Hepatic stellate cell (primary cell): ENCODE measurements at regions not wholly inside any gene's neighbourhood (a gene's known extent, or its start where the extent isn't known, plus 50 kb on each side); places are given as distances from the start of the nearest gene placed in this dataset.

Experiments
- DNase-seq: peaks from one replicate; pipeline ENCODE4 v3.0.0; 2011; ENCODE audit warnings: low spot score

DNA sequence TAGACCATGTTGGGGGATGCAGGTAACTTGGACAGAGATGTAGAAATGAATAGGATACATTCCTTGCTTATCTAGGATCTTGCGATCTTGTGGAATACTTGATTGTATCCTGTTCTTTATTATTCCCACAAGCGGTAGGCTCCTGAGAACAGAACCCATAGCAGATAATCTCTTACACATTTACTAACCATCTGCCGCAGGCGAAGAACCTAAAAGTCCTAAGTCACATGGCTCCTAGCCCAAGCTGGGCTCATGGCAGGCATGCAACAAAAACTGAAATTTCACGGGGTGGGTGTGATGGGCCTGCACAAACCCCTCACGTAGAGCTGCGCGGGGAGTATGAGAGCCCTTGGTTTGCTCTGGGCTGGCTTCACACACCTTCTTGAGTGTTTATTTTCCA is 177.4 kb upstream of the NECTIN1 start:
- no peak for DNase-seq

DNA sequence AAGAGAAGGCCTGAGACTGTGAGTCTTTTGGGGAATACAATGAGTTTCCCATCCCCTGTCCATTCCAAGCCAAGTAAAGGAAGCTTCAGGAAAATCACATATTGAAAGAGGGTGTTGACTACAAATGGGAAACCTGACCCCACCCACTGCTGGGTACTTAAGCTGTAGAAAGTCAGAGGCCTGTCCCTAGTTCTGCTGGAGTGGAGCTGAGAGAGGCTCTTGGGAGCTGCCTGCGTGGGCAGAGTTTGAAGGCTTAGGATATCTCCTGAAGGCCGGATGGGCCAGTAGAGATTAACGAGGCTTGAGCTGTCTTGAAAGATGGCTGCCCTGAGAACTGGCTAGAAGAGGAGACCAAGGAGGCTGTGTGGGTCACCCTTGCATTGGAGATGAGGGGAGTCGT is 176.2 kb upstream of the NECTIN1 start:
- no peak for DNase-seq

DNA sequence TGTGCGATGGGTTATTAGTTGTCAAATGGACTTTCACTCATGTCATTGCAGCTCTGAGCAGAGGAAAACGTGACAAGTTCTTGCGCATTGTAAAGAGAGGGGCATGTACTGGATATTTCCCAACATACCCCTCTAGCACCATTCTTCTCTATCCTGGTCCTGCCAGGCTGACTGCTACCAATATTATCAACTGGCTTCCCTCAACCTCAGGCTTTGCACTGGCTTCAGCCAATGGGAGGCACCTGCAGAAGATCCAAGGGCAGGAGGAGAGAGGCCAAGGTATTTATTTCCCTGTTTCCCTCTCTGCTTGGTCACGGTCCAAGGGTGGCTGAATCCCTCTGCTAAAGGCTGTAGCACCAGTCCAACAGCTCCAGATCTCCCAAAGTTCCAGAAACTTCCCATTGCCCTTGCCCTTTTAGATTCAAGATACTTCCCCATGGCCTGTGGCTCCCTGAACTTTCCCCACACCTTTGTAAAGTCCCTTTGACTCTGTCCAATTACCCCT is 175.6 kb upstream of the NECTIN1 start:
- no peak for DNase-seq

DNA sequence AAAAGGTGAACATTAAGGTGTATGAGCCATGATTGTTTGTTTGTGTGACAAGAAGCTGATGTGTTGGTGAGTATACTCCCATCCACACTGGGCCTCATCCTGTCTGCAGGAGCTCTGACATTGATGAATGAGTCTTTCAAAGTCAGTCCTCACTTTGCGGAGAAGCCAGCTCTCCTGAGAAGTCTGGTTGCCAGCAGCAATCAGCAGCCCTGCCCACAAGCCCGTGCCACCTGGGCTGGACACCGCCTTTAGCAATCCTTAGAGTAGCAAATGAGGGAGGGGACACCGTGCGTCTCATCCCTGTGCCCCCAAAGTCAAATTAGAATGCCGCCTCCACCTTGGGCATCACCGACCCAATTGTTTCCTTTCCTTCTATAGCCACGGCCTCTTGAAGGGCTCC is 174.8 kb upstream of the NECTIN1 start:
- no peak for DNase-seq

DNA sequence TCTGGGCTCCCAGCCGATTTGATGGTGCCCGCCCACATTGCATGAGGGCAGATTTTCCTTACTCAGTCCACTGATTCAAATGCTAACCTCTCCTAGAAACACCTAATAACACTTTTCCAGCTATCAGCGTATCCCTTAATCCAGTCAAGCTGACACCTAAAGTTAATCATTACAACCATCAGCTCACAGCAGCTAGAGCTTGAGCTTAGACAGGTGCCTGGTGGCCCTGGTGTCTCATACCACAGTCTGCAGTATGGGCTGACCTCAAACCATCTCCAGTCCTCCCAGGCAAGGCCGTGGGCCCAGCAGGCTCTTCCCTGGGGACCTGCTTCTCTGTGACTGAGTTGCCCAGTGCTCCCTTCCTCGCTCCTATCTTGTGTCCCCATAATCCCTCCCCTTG is 174.4 kb upstream of the NECTIN1 start:
- no peak for DNase-seq

DNA sequence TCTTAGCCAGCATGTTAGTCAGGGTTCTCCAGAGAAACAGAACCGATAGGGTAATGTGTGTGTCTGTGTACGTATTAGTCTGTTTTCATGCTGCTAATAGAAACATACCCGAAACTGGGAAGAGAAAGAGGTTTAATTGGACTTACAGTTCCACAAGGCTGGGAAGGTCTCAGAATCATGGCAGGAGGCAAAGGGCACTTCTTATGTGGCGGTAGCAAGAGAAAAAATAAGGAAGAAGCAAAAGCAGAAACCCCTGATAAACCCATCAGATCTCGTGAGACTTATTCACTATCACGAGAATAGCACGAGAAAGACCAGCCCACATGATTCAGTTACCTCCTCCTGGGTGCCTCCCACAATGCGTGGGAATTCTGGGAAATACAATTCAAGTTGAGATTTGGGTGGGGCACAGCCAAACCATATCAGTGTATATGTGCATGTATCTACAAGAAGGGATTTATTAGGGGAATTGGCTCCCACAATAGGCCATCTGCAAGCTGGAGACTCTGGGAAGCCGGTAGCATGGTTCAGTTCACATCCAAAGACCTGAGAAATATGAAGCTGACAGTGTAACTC is 173.7 kb upstream of the NECTIN1 start:
- no peak for DNase-seq

DNA sequence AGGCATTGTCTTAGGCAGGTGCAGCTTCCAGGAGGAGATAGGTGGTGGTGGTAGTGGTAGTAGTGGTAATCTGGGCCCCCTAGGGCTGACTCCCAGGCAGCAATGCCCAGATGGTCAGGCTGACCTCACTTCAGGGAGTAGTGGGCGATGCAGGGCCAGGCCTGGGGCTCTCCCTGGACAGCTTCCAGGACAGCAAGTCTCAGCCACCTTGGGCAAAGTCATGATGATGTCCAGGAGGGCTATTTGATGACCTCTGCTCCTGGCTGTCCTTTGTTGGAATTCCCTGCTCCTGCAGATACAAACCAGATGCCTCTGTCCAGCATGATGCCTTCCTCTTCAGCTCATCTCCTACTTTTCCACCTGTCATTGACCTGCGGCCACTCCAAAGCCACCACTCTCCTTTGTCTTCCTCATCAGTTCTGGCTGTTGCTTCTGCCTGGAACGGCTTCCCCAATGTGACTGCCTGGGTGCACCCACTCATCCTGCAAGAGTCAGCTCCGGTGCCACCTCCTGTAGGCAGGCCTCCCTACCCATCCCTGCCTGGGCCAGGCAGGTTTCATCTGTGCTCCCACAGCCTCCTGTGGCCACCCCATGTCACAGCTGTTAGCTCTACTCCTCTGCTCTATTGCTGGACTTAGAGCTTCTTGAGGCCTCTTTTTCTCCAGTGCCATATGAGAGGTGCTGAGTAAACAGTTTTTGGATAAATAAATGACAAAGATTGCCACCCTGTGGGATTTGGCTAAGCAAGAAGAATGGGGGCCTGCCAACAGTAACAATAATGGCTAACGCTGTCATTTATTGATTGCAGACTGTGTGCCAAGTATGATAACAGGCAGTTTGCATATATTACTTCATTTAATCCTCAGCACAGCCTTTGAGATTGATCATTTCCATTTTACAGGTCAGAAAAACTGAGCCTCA is 172.9 kb upstream of the NECTIN1 start:
- DNase-seq = no peak

DNA sequence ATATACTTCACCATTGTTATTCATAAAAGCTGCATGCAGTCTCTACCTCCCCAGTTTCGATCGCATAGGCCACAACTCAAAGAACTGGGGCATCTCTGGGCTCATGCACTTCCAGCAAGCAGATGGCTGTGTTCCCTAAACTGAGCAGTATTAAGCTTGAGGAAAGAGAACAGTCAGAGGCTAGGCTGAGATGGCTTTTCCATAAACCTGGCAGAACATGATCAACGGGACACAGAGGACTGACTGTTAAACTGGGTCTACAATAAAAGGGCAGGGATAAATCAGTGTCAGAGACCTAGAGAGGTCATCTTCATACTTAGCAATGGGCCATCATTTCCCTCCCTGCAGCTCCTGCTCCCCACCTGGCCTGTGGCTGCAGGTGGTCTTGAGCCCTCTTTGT is 171.0 kb upstream of the NECTIN1 start:
- DNase-seq = no peak

DNA sequence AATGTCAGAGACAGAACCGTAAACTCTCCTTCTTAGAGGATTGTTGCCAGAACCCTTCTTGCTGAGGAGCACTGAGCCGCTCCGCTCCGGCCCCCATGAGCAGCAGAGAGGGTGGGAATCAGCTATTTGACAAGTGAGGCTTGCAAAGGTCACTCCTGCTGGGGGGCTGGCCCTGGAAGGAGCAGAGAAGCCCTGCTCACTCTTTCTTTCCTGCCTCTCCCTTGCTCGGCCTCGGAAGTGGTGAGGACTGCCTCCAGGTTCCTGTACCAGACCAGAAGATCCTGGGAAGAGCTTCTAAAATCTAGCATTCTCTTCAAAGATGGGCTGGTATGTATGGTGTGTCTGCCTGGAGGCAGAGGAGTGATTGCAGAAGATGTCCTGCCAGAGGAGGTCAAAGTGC is 168.6 kb upstream of the NECTIN1 start:
- DNase-seq = no peak

DNA sequence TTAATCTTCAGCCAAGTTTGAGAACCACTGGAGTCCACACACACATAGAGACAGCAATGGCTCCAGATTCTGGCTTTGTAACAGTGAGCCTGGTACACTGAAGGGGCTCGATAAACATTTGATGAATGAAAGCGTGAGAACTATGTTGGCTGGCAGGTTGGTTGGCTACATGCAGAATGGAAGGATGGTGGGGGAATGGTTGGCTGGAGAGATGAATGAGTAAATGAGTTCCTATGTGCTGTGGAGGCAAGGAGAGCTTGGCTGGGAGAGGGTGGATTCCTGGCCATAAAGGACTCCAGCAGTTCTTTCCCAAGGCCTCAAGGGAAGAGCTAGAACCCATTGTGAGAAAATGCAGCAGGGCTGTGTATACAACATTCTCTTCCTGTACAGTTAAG is 168.0 kb upstream of the NECTIN1 start:
- DNase-seq = no peak

DNA sequence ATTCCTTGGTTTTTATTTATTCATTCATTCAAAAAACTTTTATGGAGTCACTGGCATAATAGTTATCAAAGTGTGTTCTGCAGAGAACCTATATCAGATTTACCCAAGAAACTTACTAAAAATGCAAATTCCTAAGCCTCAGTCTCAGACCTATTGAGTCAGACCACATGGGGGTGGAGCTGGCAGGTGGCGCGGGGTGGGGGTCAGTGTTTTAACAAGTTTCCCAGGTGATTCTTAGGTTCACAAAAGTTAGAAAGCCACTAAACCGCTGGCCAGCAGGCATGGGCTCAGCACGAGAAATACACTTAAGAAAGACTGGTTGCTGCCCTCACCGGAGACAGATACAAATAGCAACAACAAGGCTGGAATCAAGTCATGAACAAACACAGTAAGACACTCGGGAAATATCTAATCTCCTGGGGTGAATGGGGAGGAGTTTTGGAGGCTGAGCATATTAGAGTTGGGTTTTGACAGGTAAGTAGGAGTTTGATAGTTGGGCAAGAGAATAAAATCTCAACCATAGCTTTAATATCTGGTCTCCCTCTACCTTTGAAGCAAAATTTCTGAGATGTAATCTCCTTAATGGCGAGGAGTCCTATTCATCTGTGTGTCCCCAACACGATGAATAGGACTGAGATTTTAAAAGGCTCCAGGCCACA is 167.5 kb upstream of the NECTIN1 start:
- DNase-seq = no peak

DNA sequence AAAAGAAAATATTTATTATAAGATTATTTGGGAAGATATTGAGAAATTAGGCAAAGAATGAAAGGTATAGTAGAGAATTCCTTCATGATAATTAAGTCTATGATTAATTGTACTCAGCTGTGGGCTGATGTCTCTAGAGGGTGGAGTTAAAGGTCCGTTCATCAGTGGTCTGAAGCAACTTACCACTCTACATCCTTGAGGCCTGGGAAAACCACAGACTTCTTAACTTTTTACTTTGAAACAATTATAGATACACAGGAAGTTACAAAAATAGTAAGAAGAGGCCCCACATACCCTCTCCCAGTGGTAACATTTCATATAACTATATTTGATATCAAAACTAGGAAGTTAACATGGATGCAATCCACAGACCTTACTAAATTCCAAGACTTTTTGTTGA is 167.0 kb upstream of the NECTIN1 start:
- DNase-seq = no peak

DNA sequence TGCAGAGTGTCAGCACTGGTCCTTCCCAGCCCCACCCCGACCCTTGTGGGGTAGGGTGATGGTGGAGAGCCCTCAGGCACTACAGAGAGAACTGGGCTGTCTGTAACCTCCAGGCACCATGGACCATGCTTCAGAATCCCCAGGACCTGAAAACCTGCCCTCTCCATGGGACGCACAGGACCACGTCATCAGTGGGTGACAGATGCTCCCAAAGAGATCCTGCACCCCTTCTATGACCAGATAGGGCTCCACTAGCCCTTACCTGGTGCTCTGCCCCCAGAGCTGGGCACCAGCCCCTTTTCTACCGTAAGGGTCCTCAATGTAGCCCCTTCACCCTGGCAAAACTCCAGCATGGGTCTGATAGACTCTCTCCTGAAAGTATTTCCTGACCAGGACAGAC is 165.9 kb upstream of the NECTIN1 start:
- DNase-seq = no peak

DNA sequence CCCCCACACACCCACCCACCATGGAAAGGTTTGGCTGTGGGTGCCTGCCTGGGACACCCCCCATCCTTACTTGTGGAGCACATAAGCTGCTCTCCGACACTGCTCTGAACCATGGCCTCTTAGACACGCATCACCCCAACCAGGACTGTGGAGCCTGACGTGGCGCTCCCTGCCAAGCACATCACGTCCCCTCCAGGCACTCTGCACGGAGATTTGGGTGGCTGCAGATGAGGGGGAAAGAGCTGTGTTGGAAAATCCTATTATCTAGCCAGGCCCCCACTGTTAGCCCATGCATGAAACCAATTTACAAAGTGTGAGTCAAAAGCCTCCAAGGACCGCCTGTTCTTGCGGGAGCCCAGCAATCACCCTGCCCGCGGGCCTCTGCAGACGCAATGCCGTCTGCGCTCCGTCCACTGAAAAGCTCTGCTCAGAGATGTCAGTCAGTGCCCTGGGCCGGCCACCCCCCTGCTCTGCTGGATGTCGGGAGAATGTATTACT is 163.4 kb upstream of the NECTIN1 start:
- no peak for DNase-seq

DNA sequence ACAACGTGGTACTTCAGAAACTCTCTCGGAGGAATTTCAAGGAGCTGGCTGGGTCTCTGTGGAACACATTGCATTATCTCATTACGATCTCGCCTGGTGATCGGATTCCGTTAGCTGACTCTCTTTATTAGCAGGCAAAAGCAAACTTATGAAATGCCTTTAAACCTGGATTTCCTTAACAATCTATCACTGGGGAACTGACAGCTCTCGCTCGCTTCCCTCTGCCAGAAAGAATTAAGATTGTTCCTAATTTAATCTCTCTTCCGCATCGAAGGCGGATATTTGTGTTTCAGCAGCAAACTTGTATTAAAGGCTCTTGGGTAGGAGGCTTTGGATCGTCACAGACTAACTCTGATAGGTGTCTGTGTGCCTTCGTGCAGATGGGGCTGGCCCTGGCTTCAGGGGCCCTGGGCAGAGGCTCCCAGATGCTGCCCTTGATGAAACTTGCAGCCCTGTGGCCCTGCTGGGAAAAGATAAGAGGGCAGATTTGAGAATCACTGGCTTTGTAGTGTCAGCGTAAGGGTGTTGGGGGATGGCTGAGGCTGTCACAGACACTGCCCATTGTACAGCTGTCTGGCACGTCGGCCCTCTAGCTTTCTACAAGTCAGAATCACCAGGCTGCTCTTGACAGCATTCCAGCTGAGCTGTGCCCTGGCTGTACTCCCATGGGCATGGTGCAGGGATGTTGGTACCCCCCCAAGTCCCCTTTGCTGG is 162.2 kb upstream of the NECTIN1 start:
- DNase-seq = no peak

DNA sequence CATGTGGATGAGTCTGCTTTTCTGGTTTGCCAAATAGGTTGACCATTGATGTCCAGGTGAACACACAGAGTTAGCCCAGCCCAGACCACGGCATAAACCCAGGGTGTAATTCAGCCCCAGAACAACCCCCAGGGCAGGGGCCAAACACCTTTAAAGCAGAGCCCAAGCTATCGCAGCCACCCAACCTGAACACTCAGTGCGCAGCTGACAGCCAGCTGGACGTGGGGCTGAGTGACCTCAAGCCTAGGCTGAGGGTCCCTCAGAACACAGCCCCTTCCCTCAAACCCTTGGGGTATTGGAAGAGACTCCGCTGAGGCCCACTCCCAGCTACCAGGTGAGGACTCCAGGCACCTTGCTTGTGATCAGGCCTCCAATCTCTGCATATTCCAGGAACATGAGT is 161.5 kb upstream of the NECTIN1 start:
- no peak for DNase-seq

DNA sequence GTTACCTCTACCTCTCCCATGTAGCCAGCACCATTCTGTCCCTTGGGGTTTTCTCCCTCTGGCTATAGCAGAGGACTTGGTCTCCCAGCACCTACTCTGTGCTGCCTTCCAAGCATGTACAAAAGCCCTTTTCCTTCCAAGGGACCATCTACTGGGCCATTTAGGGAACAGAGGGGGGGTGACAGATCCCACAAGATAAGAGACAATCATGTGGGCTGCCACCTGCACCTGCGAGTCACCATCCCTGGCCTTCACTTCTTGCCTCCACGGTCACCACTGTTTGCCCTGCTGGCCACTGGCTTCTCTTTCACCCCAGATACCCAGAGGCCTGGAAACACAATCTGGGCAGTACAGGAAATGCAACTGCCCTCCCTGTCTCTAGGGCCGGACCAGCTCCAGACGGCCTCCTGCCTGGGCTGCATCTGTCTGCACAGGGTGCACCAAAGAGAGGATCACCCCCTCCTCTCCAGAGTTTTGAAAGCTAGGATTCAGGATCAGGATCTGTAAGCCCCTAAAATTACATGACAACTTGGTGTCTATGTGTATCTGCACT is 160.8 kb upstream of the NECTIN1 start:
- DNase-seq = no peak

DNA sequence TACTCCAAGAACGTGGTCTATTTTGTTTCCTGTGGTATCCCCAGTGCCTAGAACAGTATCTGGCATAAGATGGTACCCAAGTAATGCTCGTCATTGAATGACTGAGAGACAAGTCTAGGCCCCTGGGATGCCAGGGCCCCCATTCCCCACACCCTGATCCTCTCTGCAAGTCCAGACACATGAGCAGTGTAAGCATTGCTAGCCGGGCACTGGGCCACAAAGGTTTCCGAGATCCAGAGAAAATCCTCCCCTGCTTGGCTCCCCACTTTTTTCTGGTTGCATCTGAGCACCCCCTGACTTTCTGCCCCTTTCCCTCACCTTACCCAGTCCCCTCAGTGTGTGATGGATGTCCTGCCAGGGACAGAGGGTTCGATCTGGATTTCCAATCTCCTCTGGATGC is 160.1 kb upstream of the NECTIN1 start:
- no peak for DNase-seq

DNA sequence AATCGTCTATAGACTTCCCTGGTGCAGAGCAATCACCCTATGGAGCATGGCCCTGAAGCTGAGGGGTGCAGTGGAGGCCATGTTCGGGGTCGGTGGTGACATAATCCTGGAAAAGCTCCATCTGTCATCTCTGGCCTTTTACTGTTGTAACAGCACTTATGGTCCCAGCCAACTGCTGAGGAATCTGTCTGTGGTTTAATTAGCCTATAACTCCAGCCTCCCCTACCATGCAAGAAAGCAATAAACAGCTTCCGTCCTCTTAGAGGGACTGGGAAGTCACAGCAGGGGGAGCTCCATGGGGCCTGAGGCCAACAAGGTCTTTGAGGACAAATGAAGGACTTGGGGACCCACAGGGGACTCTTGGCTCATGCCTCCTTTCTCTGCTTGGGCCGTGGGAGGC is 159.1 kb upstream of the NECTIN1 start:
- DNase-seq = no peak

DNA sequence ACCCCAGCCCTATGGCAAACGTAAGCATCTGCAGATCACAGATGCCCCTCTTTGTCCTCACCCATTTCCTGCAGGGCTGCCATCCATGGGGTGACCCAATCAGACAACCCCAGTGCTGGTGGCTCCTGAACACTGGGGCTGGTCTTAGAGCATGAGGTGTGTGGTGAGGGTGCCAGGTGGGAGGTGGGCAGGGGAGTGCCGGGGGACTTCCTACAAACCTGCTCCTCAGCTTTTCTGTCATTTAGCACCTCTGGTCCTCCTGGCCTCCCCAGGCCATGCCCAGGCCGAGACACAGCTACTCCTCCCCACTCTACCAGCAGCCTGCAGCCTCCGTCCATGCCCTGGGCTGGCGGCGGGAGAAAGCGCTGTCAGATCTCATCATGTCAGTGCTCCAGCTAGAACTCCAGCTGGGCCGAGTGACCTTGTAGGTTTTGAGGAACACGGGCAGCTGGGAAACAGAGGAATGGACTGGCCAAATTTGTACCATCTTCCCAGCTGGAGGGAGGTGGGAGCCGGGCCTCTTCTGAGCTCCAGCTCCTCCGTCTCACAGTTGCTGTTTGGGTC is 157.7 kb upstream of the NECTIN1 start:
- no peak for DNase-seq

DNA sequence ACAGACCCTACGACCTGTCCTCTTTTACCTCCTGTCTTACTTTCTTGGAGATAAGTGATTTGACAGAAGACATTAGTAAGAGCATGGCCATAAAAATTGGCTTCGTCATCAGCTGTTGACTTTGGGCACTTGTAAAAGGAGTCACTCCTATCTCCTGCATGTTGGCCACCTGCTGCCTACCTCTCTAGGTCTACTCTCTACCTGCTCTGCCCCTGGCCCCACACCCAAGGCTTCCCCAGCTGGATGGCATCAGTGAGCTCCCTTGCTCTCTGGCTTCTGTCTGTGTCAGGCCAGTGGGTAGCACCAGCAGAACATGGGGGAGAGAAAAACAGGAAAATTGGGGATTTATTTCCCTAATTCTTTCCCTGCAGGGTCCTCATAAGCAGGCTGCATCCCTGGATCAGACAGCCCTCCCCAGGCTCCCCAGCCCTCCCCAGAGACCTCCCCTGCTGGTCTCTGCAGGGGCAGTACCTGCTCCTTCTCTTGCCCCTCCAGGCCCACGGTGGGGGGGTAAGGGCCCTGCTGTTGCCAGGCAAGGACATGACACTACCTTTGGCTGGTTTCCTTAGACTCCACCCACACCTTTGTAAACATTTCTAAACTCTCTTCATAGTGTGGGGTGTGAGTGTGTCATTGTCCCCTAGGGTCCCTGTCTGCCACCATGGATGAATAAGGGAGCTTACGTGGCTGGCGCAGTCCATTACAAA is 157.0 kb upstream of the NECTIN1 start:
- no peak for DNase-seq
